ENCODE measurements at regions not wholly inside any gene's neighbourhood (a gene's known extent, or its start where the extent isn't known, plus 50 kb on each side); places are given as distances from the start of the nearest gene placed in this dataset.

DNA sequence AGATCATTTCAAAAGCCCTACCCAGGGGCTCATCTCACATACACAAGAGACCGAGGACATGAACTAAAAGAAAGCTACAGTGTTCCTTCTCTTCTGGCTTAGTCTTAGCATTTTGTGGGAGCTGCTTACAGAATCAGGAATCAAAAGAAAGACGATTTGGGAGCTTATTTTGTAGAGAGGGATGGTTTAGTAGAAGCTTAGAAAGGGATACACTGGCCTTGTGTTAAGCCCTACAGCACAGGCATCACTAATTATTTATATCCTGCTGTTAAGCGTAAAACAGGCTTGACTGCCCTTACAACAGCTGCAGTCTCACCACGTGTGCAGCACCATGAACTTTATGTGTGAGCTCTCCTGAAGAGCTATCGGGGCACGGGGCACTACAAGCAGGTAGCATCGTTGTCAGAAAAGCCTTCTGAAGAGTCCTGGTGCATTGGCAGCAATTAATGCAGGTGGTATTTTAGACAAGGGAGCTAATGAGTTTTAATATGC is 798.3 kb downstream of the NXPH1 start (continued):
- TF ChIP-seq, protein P1, sequence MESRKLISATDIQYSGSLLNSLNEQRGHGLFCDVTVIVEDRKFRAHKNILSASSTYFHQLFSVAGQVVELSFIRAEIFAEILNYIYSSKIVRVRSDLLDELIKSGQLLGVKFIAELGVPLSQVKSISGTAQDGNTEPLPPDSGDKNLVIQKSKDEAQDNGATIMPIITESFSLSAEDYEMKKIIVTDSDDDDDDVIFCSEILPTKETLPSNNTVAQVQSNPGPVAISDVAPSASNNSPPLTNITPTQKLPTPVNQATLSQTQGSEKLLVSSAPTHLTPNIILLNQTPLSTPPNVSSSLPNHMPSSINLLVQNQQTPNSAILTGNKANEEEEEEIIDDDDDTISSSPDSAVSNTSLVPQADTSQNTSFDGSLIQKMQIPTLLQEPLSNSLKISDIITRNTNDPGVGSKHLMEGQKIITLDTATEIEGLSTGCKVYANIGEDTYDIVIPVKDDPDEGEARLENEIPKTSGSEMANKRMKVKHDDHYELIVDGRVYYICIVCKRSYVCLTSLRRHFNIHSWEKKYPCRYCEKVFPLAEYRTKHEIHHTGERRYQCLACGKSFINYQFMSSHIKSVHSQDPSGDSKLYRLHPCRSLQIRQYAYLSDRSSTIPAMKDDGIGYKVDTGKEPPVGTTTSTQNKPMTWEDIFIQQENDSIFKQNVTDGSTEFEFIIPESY (IDR thresholded peaks at IDR 0.05; ENCODE audit: extremely low read depth, insufficient replicate concordance, low read length): no peak
- TF ChIP-seq ZNF274 (IDR thresholded peaks at IDR 0.05; ENCODE audit: low read depth, low read length) (no peak), FOSL1 (IDR thresholded peaks at IDR 0.05; ENCODE audit: low read depth) (no peak), JUND (IDR thresholded peaks at IDR 0.05) (no peak)

GRCh38 chr7:9240001-9240400 is 806.6 kb downstream of the NXPH1 start:
- no TSS peak for BruUV-seq (replicated peaks)
- Histone ChIP-seq H3K9ac (ENCODE audit: low read length) (no peak overlapping the region), H3K36me3 (ENCODE audit: control insufficient read depth in 1 of 2, insufficient read depth in 2 of 2, low read length in 2 of 2) (no peaks in the 10 kb centered on the region), H3K27me3 (ENCODE audit: insufficient read depth, low read length) (no peaks in the 10 kb centered on the region), H3K27ac (ENCODE audit: low read depth, low read length) (no peak overlapping the region), H3K4me3 (replicated peaks in 1 of 2; ENCODE audit: low read depth in 1 of 2, low read length in 2 of 2) (no peak overlapping the region), H3K9me3 (ENCODE audit: control insufficient read depth in 1 of 2, insufficient read depth in 1 of 2, low read depth in 1 of 2, low read length in 2 of 2) (peaks cover 0 to 5% of the 10 kb centered on the region in 2 experiments; a peak in 2 of 4 replicates), H3K79me2 (ENCODE audit: insufficient read depth, low read length) (no peaks in the 10 kb centered on the region), H4K20me1 (ENCODE audit: insufficient read depth) (no peaks in the 10 kb centered on the region), H2AFZ (ENCODE audit: low read depth, low read length, poor library complexity, severe bottlenecking) (no peak overlapping the region), H3K4me1 (ENCODE audit: control insufficient read depth in 1 of 2, insufficient read depth in 2 of 2, low read length in 2 of 2) (no peaks in the 10 kb centered on the region), H3K4me2 (ENCODE audit: low read length) (no peak overlapping the region), H3K9me2 (ENCODE audit: insufficient read depth) (no peaks in the 10 kb centered on the region)
- ATAC-seq (no peak), DNase-seq (ENCODE audit: low read depth, low spot score) (no peak)
- ChIA-PET RAD21 (ENCODE audit: low non-redundant PET in 1 of 2, low total read pairs in 2 of 2, uncharacterized antibody in 2 of 2, unreplicated experiment in 2 of 2) (no interaction called here), POLR2A (no interaction called here), CTCF (no interaction called here)
- intact Hi-C loops (cut with micrococcal nuclease): no loop called here
- no peak for TF ChIP-seq YY1 (IDR thresholded peaks at IDR 0.05; ENCODE audit: extremely low read depth, insufficient replicate concordance, low read depth, low read length)
- no peak for TF ChIP-seq SIN3A (IDR thresholded peaks at IDR 0.05; ENCODE audit: low read depth)
- no peak for TF ChIP-seq FOSL1 (IDR thresholded peaks at IDR 0.05; ENCODE audit: low read depth)
- no peak for TF ChIP-seq CEBPB (IDR thresholded peaks at IDR 0.05; ENCODE audit: low read depth)
- no peak for TF ChIP-seq SP1 (IDR thresholded peaks at IDR 0.05; ENCODE audit: low read depth)
- TF ChIP-seq RAD21 (IDR thresholded peaks at IDR 0.05; ENCODE audit: low read depth): no peak
- TF ChIP-seq, protein P1 (IDR thresholded peaks at IDR 0.05; ENCODE audit: extremely low read depth, insufficient replicate concordance, low read length): no peak
- no peak for TF ChIP-seq TCF7L2 (IDR thresholded peaks at IDR 0.05; ENCODE audit: borderline replicate concordance, extremely low read depth, insufficient read depth, insufficient read length)
- no peak for TF ChIP-seq CBX3 (IDR thresholded peaks at IDR 0.05; ENCODE audit: low read depth)
- no peak for TF ChIP-seq SRF (IDR thresholded peaks at IDR 0.05; ENCODE audit: low read depth)
- TF ChIP-seq EZH2phosphoT487 (IDR thresholded peaks at IDR 0.05; ENCODE audit: borderline replicate concordance): no peak
- TF ChIP-seq EZH2 (IDR thresholded peaks at IDR 0.05): no peak
- TF ChIP-seq, protein P2, sequence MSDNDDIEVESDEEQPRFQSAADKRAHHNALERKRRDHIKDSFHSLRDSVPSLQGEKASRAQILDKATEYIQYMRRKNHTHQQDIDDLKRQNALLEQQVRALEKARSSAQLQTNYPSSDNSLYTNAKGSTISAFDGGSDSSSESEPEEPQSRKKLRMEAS (IDR thresholded peaks at IDR 0.05): no peak
- TF ChIP-seq EGR1 (IDR thresholded peaks at IDR 0.05; ENCODE audit: low read depth): no peak
- no peak for TF ChIP-seq JUND (IDR thresholded peaks at IDR 0.05)
- TF ChIP-seq ZFX (IDR thresholded peaks at IDR 0.05): no peak
